ENCODE measurements at regions not wholly inside any gene's neighbourhood (a gene's known extent, or its start where the extent isn't known, plus 50 kb on each side); places are given as distances from the start of the nearest gene placed in this dataset.

GRCh38 chr21:38621132-38621531 lies 122.9 kb upstream of the ERG start:
- Histone ChIP-seq H3K27ac (ENCODE audit: low read depth, low read length) (no peak overlapping the region), H3K79me2 (ENCODE audit: insufficient read depth, low read length) (no peaks in the 10 kb centered on the region), H3K4me3 (ENCODE audit: insufficient read depth, low read length, poor library complexity, severe bottlenecking) (no peak overlapping the region), H3K36me3 (ENCODE audit: low read length) (no peaks in the 10 kb centered on the region), H3K9ac (ENCODE audit: low read length) (no peak overlapping the region), H3K27me3 (ENCODE audit: low read length) (no peaks in the 10 kb centered on the region), H3K9me3 (ENCODE audit: insufficient read depth, low read length) (no peaks in the 10 kb centered on the region), H3K9me2 (replicated peaks; ENCODE audit: insufficient read depth, low read length) (no peaks in the 10 kb centered on the region), H3F3A (ENCODE audit: insufficient read depth) (no peaks in the 10 kb centered on the region), H3K4me2 (ENCODE audit: low read depth, low read length, poor library complexity, severe bottlenecking) (no peak overlapping the region), H4K20me1 (ENCODE audit: low read depth, low read length) (no peaks in the 10 kb centered on the region), H2AFZ (ENCODE audit: low read depth, low read length, severe bottlenecking) (no peak overlapping the region)
- no peak for TF ChIP-seq CTCF (IDR thresholded peaks at IDR 0.05; ENCODE audit: insufficient read depth, low read length, poor library complexity, severe bottlenecking)
- no peak for TF ChIP-seq EZH2phosphoT487 (conservative IDR thresholded peaks at IDR 0.05; ENCODE audit: low read length)

GRCh38 chr21:38622081-38622826 lies 124.0 kb upstream of the ERG start:
- Histone ChIP-seq H3K27me3 (ENCODE audit: low read length) (no peaks in the 10 kb centered on the region), H2AFZ (ENCODE audit: low read depth, low read length, severe bottlenecking) (no peak overlapping the region), H3K27ac (ENCODE audit: low read depth, low read length) (no peak overlapping the region), H3K9me3 (ENCODE audit: insufficient read depth, low read length) (no peaks in the 10 kb centered on the region), H3K36me3 (ENCODE audit: low read length) (no peaks in the 10 kb centered on the region), H3F3A (ENCODE audit: insufficient read depth) (no peaks in the 10 kb centered on the region), H3K9me2 (replicated peaks; ENCODE audit: insufficient read depth, low read length) (no peaks in the 10 kb centered on the region), H3K4me3 (ENCODE audit: insufficient read depth, low read length, poor library complexity, severe bottlenecking) (no peak overlapping the region), H3K4me2 (ENCODE audit: low read depth, low read length, poor library complexity, severe bottlenecking) (no peak overlapping the region), H3K79me2 (ENCODE audit: insufficient read depth, low read length) (no peaks in the 10 kb centered on the region), H4K20me1 (ENCODE audit: low read depth, low read length) (no peaks in the 10 kb centered on the region), H3K9ac (ENCODE audit: low read length) (no peak overlapping the region)
- TF ChIP-seq EZH2phosphoT487 (conservative IDR thresholded peaks at IDR 0.05; ENCODE audit: low read length), result no peak
- TF ChIP-seq CTCF (IDR thresholded peaks at IDR 0.05; ENCODE audit: insufficient read depth, low read length, poor library complexity, severe bottlenecking), result no peak

- no peak overlapping the region for H3K4me3 ChIP-seq (ENCODE audit: insufficient read depth, low read length, poor library complexity, severe bottlenecking)
- no peak overlapping the region for H3K27ac ChIP-seq (ENCODE audit: low read depth, low read length)
- no peaks in the 10 kb centered on the region for H3F3A ChIP-seq (ENCODE audit: insufficient read depth)
- H3K9ac ChIP-seq (ENCODE audit: low read length), result no peak overlapping the region
- no peak overlapping the region for H3K4me2 ChIP-seq (ENCODE audit: low read depth, low read length, poor library complexity, severe bottlenecking)
- H3K79me2 ChIP-seq (ENCODE audit: insufficient read depth, low read length), result no peaks in the 10 kb centered on the region
- no peaks in the 10 kb centered on the region for H3K36me3 ChIP-seq (ENCODE audit: low read length)
- H3K9me3 ChIP-seq (ENCODE audit: insufficient read depth, low read length), result no peaks in the 10 kb centered on the region
- no peak overlapping the region for H2AFZ ChIP-seq (ENCODE audit: low read depth, low read length, severe bottlenecking)
- H3K27me3 ChIP-seq (ENCODE audit: low read length), result no peaks in the 10 kb centered on the region
- TF ChIP-seq CTCF (IDR thresholded peaks at IDR 0.05; ENCODE audit: insufficient read depth, low read length, poor library complexity, severe bottlenecking) (no peak), EZH2phosphoT487 (conservative IDR thresholded peaks at IDR 0.05; ENCODE audit: low read length) (no peak)
- no peaks in the 10 kb centered on the region for H3K9me2 ChIP-seq (replicated peaks; ENCODE audit: insufficient read depth, low read length)
- H4K20me1 ChIP-seq (ENCODE audit: low read depth, low read length), result no peaks in the 10 kb centered on the region
Measured at GRCh38 chr21:38622827-38623209, 124.5 kb upstream of the ERG start.

All from SU-DHL-6 (cell line).